ENCODE measurements at regions not wholly inside any gene's neighbourhood (a gene's known extent, or its start where the extent isn't known, plus 50 kb on each side); places are given as distances from the start of the nearest gene placed in this dataset.

DNA sequence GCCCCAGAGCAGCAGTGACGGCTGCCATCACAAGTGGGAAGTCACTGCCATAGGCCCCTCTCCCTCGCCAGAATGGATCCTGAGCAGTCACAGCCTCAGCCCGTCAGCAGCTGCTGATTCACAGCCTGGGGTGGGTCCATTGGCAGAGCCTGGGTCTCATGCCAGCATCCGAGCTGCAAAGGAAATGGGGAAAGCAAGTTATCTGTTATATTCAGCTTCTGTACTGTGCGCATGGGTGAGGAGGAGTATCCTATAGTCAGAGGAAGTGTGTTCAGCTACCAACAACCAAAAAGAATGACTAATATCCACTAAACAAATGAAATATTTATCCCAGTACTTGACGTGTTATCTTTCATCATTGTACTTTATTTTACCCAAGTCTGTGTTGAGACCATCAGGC, 119.7 kb downstream of the RCN1 start:
- no peak for DNase-seq

DNA sequence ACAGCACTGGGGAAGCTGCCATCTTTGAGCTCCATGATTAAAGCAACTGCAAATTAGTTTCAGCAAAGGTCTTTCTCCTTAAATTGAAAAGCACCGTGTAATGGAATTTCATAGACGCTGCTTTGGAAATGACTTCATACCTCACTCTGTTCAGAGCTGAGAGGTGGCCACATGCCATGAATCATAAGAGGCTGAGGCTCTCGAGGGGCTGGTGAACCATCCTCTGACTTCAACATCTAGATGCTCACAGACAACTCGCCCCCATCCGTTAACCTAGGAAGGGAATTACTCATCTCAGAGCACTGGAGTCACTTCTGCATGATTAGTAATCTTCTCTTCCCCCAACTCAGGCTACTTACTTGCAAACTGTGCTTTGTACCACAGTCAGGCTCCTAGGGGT, 122.3 kb downstream of the RCN1 start:
- no peak for DNase-seq

DNA sequence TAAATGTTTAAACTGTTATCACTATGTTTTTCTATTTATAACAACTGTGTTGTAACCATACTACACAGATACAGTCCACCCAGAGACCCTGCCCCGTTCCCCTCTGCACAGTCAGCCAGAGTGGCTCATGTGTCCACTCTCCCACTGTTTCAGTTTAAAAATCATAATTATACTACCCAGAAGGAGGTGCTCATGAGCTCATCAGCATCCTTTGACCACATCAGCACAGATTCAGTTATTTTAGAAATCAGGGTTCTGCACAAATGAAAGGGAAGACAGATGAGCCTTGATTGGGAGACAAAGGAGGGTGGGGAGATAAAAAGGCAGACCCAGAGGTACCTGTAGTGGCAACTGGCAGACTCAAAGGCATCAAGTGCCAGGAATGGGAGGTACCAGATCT, 124.3 kb downstream of the RCN1 start:
- no peak for DNase-seq

DNA sequence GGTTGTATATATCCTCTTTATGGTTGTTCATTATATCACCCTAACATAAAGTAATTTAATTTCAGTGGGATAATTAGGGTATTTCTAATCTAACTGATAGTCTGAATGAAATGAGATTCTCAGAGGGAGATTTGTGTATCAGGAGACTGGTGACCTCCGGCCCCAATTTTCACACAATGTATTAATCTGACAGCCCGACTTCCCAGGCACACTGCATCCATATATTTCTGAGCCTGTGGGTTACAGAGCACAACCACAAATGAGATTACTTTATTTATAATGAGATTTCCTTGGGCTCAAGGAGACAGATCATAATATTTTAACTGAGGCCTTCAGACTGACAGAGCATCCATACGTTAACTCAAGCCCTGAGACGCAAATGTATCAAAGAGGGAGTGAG, 125.9 kb downstream of the RCN1 start:
- no peak for DNase-seq

DNA sequence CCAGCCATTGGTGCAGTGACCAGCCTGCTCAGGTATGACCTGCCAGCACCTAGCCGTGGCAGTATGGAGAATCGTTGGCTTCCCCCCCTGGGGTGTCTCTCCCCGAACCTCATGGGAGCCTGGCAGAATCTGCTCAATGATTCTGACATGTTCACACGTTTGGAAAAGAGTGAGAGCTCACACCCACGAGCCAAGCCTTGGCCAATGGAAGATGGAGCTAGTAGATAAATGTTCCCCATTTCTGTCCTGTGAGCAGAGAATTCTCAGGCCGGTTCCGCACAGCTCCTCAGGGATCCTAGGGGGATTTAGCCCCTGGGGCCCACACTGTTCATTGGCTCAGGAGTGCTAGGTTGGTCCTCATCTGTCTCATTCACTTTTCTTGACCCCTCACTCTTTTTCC, 128.4 kb downstream of the RCN1 start:
- DNase-seq: no peak

DNA sequence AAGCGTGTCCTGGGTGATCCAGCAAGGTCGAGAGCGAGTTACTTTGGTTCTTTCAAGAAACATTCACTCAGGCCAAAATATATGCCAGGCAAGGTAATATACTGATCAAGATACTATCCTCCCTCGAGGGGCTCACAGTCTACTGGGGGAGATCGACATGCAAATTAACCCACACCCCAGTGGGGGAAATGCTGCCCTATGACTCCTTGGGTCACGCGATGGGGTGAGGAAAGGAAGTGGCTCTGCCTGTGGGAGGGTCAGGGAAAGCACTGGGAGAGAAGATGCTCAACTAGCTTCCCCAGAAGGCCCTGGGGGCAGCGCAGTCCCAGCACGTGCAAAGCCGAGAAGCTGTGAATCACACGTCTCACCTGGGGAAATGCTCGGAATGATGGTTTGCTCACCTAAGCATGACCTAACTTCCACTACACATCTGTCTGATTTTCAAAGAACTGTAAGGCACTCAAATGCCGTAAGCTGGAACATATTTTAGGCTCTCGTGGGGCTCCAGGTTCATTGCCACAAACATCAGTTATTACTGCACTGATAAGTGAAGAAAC, 130.7 kb downstream of the RCN1 start:
- DNase-seq: no peak

DNA sequence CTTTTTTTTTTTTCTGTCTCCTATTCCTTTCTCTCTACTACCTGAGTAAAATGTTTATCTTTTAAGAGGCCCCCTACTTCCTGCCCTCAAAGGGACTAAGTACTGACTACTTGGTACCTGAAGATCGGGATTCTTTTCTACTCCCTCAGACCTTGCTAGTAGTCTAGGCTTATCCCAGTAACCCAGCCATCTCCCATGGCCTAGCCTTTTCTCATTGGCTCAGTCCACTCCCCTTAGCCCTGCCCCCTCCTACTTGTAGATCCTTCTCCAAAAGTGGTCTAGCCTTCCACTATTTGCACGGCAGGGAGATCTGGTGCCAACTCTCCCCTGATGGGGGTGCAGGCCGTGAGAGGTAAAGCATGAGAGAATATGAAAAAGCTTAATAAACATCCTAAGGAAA, 133.7 kb downstream of the RCN1 start:
- no peak for DNase-seq

DNA sequence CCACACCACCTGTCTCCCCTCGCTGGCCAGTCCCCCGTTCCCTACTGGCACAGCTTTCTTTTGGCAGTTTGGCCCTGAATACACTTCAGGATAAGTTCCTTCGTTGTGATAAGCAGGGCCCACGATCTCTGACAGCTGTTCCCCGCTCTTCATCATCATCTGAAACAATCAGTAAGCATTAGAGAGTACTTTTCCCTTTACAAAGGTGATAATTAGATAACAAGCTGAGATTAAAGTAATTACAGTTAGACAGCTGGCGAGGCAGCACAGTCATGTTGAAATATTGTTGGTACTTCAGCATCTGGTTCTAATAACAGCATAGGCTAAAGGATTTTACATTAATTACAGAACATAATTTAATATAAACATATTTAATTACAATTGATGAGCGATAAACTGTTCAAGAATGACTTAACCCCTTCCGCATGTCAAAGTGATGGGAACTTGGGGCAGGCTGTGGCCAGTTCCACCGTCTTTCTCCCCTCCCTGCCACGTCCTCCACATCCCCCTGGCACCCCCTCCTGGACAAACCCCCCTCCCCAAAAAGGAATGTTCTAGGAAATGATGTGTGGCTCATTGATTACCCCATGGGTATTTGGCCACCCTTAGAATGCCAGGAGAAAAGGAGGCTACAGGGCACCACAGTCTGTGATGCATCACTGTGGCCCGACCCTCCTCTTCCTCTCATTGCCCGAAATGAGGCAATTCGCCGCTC, 134.9 kb downstream of the RCN1 start:
- DNase-seq: no peak

DNA sequence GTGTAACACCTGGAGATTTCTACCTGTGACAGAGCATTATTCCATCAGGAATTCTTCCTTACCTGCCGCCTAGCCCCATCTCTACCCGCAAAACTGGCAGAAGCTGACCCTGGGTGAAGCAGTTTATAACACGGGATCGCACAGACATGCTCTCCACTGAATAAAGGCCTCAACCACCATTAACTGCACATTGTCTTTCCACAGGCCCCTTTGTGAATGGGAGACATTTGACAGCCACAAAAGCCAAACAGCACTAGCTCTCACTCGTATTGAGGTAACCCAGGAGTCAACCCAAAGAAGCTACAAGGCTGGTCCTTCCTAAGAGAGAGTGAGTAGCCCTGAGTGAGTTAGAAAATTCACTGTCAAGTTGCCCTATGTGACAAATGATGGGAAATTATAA, 135.6 kb downstream of the RCN1 start:
- no peak for DNase-seq

DNA sequence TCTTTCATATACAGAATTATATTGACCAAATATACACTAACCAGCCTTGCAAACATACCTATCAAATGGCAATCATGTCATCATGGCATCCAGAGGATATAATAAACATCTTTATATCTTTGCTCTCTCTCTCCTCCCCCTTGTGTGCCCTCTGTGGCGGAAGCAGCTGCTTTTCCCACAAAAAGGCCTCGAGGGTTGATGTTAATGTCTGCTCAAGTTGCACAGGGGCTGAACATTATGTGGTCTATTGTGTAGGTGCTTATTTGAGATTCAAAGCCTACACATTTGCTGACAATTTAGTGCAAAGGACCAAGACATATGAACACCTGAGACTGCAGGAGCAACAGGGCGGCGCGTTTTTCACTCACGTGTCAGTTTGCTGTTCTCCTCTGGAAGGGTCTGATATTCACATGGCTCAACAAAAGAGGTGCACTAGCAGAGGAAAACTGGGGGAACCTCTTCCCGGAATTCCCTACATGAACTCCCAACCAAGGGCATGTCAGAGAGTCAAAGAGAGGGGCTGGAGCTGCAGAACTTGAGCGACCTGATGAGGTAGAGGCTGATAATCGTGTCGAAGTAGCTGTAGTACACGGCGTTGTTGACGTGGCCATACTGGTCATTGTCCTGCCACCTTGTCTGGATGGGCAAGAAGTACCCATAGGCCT, 138.8 kb downstream of the RCN1 start:
- DNase-seq: no peak

DNA sequence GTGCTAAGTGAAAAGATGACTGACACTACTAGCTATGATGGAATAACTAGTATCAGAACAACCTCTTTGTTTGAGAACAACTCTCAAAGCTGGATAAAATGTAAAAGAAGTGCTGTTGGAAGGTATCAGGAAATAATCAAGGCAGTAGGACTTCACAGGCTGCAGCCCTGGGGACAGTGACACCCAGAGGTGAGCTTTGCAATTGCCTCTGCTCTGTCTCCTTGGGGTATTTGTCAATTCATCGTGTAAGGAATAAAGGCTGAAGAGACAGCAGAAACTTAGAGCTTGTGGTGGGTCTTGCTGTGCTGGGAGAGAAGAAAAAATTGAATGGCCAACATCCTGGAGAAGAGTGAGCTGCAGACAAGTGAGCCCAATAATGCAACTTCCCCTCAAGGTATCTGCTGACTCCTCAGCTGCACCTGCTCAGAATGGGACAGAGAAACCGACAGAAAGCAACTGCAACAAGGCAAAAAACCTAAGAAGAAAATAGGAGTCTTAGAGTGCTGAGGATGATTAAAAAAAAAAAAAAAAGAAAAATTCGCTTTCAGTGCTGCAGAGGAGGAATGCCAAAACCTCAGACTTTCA, 141.1 kb downstream of the RCN1 start:
- no peak for DNase-seq

DNA sequence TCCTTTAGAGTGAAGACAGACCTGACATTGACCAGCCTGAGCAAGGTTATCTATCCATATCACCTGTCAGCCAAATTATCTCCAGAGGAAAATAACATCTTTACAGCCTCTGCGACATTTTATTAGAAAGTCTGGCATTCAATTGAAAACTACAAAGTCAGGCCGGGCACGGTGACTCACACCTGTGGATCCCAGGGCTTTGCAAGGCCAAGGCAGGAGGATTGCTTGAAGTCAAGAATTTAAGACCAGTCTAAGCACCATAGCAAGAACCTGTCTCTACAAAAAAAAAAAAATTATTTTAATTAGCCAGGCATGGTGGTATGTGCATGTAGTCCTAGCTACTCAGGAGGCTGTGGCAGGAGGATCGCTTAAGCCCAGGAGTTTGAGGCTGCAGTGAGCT, 141.6 kb downstream of the RCN1 start:
- DNase-seq: no peak

DNA sequence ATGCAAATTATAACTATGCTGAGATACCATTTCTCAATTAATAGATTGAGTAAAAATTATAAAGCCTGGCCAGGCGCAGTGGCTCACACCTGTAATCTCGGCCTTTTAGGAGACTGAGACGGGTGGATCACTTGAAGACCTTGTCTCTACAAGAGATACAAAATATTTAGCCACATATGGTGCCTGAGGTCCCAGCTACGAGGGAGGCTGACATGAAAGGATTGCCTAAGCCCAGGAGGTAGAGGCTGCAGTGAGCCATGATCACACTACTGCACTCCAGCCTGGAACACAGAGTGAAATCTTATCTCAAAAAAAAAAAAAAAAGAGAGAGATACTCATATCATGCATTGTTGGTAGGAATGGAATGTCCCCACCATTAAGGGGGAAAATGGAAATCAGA, 142.4 kb downstream of the RCN1 start:
- DNase-seq: no peak

DNA sequence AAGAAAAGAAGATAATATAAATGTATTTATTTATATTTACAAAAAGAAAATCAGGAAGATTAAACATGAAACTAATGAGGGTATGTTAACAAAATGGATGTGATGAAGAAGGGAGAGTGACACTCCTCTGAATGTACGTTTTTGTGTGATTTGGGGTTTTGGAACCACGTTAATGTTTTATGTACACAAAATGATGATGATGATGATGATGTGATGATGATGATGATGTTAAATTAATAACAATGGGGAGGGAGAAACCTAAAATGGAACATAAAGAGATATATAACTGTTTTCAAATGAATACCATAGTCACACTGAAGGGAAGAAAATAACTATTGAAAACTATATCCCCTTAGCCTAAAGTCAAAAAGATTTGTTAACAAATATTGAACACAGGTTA, 143.1 kb downstream of the RCN1 start:
- DNase-seq: no peak

DNA sequence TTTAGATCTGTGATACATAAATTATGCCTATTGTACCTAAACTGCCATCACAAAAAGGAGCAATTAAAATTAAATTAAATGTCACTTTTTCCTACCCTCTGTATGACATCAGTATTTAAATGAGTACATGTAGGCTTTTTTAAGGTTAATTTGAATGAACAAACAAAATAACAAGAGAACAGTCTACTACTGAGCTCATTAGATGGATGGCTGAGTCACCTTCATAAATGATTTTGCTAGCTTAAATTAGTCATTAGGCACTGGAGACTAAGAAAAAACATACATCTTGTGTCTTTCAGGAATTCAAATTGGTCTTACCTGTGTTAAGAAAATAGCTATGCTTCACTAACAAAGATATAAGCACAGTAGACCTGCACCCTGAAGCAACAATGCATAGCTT, 153.6 kb downstream of the RCN1 start:
- no peak for DNase-seq

DNA sequence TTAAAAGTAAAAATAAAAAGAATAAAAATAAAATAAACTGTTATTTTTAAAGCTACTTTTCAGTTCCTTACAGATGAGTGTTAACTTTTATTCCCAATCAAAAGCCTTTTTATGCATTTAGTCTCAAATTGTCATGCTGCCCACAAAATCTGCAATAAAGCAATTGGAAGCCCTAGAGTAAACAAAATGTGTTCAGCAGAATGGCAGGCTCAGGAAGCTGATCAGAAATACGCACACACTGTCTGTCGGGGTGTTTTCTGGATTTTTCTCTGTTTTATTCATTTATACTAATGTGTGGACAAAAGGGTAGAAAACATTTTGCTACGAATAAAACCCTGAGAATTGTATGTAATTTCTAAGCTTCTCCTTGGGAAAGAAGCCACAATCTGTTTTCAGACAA, 162.8 kb downstream of the RCN1 start:
- no peak for DNase-seq

DNA sequence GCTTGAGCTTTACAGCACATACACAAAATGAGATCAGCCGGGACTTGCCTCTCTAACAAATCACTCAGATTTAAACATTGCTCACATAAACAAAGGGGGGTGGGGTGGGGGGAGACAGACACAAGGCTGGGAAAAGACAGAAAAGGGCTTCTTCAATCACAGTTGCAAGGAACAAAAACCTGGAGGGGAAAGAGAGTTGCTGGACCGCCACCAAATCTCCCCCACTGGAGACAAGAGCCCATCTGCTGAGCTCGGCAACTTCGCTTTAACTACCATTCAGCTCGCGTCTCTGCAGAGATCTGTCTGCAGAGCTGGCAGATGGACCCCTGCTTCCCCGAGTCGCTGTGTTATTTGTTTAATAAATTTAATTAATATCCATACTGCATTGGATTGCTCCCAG, 165.0 kb downstream of the RCN1 start:
- DNase-seq: no peak

DNA sequence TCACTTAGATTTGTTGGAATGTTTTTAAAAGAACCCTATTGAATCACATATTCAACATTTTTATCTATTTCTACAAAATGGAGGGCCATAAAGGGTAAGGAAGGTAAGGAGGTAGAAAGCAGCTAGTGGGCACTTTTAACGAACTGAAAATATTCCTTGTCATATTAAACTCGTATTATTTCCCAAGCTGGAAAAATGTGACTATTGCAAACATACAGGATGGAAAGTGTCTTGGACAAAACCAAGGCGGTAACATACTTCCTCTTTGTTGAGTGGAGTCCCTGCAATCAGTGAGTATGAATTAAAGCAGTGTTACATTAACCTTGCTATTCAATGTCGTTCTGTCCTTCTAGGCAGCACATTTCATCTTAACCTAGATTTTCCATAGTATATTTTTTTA, 165.6 kb downstream of the RCN1 start:
- no peak for DNase-seq

DNA sequence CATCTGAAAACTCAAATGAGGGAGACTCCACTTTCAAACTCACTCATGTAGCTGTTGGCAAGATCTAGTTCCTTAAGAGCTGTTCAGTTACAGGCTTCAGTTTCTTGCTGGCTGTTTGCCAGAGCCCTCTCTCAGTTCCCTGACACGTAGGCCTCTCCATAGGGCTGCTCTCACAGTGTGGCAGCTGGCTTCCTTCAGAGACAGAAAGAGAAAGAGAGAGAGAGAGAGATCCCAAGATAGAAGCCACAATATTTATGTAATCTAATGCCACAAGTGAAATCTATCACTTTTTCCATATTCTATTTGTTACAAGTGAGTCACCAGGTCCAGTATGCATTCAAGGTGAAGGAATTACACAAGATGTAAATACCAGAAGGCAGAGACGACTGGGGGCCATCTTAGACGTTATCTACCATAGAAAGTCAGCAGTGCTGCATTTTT, 168.8 kb downstream of the RCN1 start:
- no peak for DNase-seq

DNA sequence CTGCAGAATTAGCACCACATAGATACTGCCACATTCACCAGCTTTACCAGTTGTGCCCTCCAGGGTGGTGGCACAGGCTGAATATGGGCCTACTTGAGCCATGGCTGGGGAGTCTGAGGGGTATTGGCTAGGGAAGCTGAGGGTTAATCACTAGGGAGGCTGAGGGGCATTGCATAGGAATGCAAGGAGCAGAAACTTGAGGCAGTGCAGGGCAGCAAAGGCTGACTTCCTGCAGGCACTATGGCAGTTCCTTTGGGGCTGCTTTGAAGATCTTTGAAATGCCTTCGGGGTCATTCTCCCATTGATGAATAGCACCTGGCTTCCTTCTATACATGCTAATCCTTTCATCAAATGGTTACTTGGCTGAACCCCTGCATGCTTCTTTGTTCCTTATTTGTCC, 171.5 kb downstream of the RCN1 start:
- no peak for DNase-seq

DNA sequence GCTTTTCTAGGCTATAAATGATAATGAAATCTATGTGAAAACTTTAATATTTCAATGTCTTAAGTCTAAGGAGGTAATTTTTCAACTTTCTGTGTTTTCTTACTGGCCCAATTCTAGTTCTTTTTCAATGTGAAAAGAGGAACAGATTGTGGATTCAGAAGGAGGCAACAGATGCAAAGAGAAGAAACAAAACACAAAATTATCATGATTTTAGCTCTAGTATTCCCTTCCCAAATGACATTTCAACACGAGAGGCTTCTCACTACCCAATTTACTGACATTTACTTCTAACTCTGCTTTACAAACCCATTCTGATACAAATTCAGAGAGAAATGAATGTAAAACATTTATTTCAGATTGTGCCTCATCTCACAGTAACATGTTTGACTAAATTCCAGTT, 169.4 kb downstream of the WT1 start:
- no peak for DNase-seq

DNA sequence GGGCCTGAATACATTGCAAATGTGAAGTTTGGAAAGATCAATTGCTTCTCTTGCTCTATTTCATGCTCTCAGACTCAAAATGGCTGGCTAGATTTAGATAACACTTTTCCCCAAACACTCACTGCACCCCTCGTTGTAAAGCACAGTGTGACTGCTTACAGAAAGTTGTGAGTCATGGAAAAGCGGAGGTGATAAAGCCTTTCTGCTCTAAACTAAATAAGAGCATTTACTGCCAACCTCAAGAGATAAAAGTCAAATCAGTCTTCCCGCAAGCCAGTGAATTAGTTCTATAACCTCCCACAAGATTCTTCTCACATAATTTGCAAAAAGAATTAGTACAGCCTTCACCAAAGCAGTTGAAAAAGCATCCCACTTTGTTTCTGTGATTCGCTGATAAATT, 168.7 kb downstream of the WT1 start:
- no peak for DNase-seq

DNA sequence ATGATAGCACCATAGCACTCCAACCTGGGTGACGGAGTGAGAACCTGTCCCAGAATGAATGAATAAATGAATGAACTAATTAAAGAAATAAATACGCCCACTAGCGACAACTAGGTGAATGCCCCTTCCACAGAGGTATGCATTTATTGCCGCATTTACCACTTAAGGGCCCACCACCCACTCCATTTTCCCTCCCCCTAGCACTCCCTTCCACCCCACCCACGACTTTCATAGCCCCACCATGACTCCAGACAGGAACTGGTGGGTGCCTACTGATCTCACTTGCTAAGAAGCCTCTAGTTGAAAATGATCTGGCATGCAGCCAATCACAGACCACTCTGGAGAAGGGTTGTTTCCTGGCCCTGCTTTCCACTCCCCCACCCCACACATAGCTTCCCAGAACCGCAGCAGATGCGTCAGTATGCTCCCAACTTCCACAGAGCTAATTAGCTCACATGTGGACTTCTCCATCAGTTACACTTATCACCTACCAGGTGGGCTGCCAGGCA, 167.6 kb downstream of the WT1 start:
- no peak for DNase-seq

DNA sequence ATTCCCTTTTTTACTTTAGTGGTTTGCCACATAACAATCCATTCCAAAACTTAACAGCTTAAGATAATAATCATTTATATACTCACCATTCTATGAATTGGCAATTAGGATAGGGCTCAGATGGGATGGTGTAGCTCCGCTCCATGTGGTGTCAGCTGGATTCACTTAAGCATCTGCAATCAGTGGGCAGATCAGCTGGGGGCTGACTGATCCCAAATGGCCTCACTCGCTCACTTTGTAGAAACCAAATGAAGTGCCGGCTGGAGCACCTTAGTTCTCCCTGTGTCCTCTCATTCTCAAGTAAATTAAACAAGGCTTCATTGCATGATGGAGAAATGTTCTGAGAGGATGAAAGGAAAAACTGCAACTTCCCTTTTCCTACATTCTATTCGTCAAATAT, 161.4 kb downstream of the WT1 start:
- no peak for DNase-seq
